ENCODE measurements at regions not wholly inside any gene's neighbourhood (a gene's known extent, or its start where the extent isn't known, plus 50 kb on each side); places are given as distances from the start of the nearest gene placed in this dataset.
A peak's percentile ranks its signal among the peaks of the same experiment; 100 is the strongest.

DNA sequence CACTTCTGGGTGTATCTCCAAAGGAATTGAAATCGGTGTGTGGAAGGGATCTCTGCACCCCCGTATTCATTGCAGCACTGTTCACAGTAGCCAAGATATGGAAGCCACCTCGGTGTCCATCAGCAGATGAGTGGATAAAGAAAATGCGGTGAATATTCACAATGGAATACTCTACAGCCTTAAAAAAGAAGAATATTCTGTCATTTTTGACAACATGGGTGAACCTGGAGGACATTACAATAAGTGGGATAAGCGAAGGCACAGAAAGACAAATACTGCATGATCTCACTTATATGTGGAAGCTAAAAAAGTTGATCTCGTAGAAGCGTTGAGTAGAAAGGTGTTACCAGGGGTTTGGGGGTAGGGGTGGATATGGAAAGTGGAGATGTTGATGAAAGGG, 111.9 kb downstream of the BEGAIN start (continued):
- no peak for TF ChIP-seq CBX3 (IDR thresholded peaks at IDR 0.05; ENCODE audit: low read depth)
- no peak for TF ChIP-seq EZH2phosphoT487 (IDR thresholded peaks at IDR 0.05; ENCODE audit: borderline replicate concordance)
- TF ChIP-seq TCF7L2 (IDR thresholded peaks at IDR 0.05; ENCODE audit: borderline replicate concordance, extremely low read depth, insufficient read depth, insufficient read length): no peak
- no peak for TF ChIP-seq POLR2AphosphoS5 (IDR thresholded peaks at IDR 0.05; ENCODE audit: low read depth, low read length)
- TF ChIP-seq ZFX (IDR thresholded peaks at IDR 0.05): no peak

- H2AFZ ChIP-seq (ENCODE audit: low read depth, low read length, poor library complexity, severe bottlenecking): no peak overlapping the region
- no peaks in the 10 kb centered on the region for H4K20me1 ChIP-seq (ENCODE audit: insufficient read depth)
- peaks cover 25% of the 10 kb centered on the region; the same call in 1 of the 2 replicates for H3K27me3 ChIP-seq (ENCODE audit: insufficient read depth, low read length)
- ChIA-PET RAD21 (ENCODE audit: low non-redundant PET in 1 of 2, low total read pairs in 2 of 2, uncharacterized antibody in 2 of 2, unreplicated experiment in 2 of 2) (interaction anchor here (0.7 to 2.0 kb wide), 6 partner anchors 37 to 170 kb away, joined by 3 to 9 read pairs (median 6); no protein-coding TSS in a partner anchor), CTCF (interaction anchor here (0.9 to 1.7 kb wide), 8 partner anchors 37 to 283 kb away, joined by 3 to 9 read pairs (median 4); no protein-coding TSS in a partner anchor), POLR2A (interaction anchor here (1.0 kb wide), 1 partner anchor 13 kb away, joined by 3 read pairs; no protein-coding TSS in a partner anchor)
- BruUV-seq (replicated peaks): no TSS peak
- H3K4me3 ChIP-seq (replicated peaks in 1 of 2; ENCODE audit: low read depth in 1 of 2, low read length in 2 of 2): peak overlapping the region in 1 of 2 experiments; percentile 32; a peak in 3 of 4 replicates
- H3K9me3 ChIP-seq (ENCODE audit: control insufficient read depth in 1 of 2, insufficient read depth in 1 of 2, low read depth in 1 of 2, low read length in 2 of 2): no peaks in the 10 kb centered on the region
- DNase-seq (ENCODE audit: low read depth, low spot score) (peak; percentile 94), ATAC-seq (peak; percentile 88)
- H3K79me2 ChIP-seq (ENCODE audit: insufficient read depth, low read length): no peaks in the 10 kb centered on the region
- H3K9ac ChIP-seq (ENCODE audit: low read length): peak overlapping the region; percentile 48
- H3K36me3 ChIP-seq (ENCODE audit: control insufficient read depth in 1 of 2, insufficient read depth in 2 of 2, low read length in 2 of 2): no peaks in the 10 kb centered on the region
- H3K27ac ChIP-seq (ENCODE audit: low read depth, low read length): peak overlapping the region; percentile 96
- no peaks in the 10 kb centered on the region for H3K9me2 ChIP-seq (ENCODE audit: insufficient read depth)
- intact Hi-C loops (cut with micrococcal nuclease): loop anchor here (1.0 kb wide), 1 partner anchor 37 kb away; no protein-coding TSS in a partner anchor
- H3K4me1 ChIP-seq (ENCODE audit: control insufficient read depth in 1 of 2, insufficient read depth in 2 of 2, low read length in 2 of 2): peaks cover 49 to 59% of the 10 kb centered on the region in 2 experiments
- H3K4me2 ChIP-seq (ENCODE audit: low read length): peak overlapping the region; percentile 70
- TF ChIP-seq EZH2phosphoT487 (IDR thresholded peaks at IDR 0.05; ENCODE audit: borderline replicate concordance) (no peak), POLR2AphosphoS5 (IDR thresholded peaks at IDR 0.05; ENCODE audit: low read depth, low read length) (peak; percentile 65), SP1 (IDR thresholded peaks at IDR 0.05; ENCODE audit: low read depth) (peak; percentile 94), RAD21 (IDR thresholded peaks at IDR 0.05; ENCODE audit: low read depth) (peak; percentile 24; the same call in 1 of the 2 replicates), FOSL1 (IDR thresholded peaks at IDR 0.05; ENCODE audit: low read depth) (peak; percentile 97), JUND (IDR thresholded peaks at IDR 0.05) (peak; percentile 98), YY1 (IDR thresholded peaks at IDR 0.05; ENCODE audit: extremely low read depth, insufficient replicate concordance, low read depth, low read length) (no peak), ELF1 (IDR thresholded peaks at IDR 0.05; ENCODE audit: borderline replicate concordance, low read depth) (no peak), SIN3A (IDR thresholded peaks at IDR 0.05; ENCODE audit: low read depth) (peak; percentile 85), CBX3 (IDR thresholded peaks at IDR 0.05; ENCODE audit: low read depth) (peak; percentile 95), POLR2A (IDR thresholded peaks at IDR 0.05; ENCODE audit: borderline replicate concordance, extremely low read depth, insufficient read depth, insufficient read length) (no peak), MAX (IDR thresholded peaks at IDR 0.05) (peak; percentile 80), SRF (IDR thresholded peaks at IDR 0.05; ENCODE audit: low read depth) (peak; percentile 63; the same call in 1 of the 2 replicates), ZBTB33 (IDR thresholded peaks at IDR 0.05; ENCODE audit: extremely low read depth, insufficient replicate concordance, low read length) (peak; percentile 50), TCF7L2 (IDR thresholded peaks at IDR 0.05; ENCODE audit: borderline replicate concordance, extremely low read depth, insufficient read depth, insufficient read length) (peak; percentile 95), ZNF274 (IDR thresholded peaks at IDR 0.05; ENCODE audit: low read depth, low read length) (no peak)
- TF ChIP-seq, protein P1, sequence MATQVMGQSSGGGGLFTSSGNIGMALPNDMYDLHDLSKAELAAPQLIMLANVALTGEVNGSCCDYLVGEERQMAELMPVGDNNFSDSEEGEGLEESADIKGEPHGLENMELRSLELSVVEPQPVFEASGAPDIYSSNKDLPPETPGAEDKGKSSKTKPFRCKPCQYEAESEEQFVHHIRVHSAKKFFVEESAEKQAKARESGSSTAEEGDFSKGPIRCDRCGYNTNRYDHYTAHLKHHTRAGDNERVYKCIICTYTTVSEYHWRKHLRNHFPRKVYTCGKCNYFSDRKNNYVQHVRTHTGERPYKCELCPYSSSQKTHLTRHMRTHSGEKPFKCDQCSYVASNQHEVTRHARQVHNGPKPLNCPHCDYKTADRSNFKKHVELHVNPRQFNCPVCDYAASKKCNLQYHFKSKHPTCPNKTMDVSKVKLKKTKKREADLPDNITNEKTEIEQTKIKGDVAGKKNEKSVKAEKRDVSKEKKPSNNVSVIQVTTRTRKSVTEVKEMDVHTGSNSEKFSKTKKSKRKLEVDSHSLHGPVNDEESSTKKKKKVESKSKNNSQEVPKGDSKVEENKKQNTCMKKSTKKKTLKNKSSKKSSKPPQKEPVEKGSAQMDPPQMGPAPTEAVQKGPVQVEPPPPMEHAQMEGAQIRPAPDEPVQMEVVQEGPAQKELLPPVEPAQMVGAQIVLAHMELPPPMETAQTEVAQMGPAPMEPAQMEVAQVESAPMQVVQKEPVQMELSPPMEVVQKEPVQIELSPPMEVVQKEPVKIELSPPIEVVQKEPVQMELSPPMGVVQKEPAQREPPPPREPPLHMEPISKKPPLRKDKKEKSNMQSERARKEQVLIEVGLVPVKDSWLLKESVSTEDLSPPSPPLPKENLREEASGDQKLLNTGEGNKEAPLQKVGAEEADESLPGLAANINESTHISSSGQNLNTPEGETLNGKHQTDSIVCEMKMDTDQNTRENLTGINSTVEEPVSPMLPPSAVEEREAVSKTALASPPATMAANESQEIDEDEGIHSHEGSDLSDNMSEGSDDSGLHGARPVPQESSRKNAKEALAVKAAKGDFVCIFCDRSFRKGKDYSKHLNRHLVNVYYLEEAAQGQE (IDR thresholded peaks at IDR 0.05; ENCODE audit: low read depth): no peak
Measured at GRCh38 chr14:100476012-100476822, 111.0 kb downstream of the BEGAIN start.

Measured in HCT116 (cell line).